Activated CD4-positive, alpha-beta T cell treated with anti-CD3 and anti-CD28 coated beads, Interleukin-2, amount 50 U/mL, for 1 hour (primary cell): ENCODE measurements at regions not wholly inside any gene's neighbourhood (a gene's known extent, or its start where the extent isn't known, plus 50 kb on each side); places are given as distances from the start of the nearest gene placed in this dataset.
"Not testable (repeated sequence)": the region's sequence is repeated elsewhere in the genome, so short reads cannot be mapped to it uniquely, and the experiment has no call there.

Experiments
- DNase-seq: peaks from one replicate; pipeline ENCODE4 v3.0.0-alpha.2; 2020

DNA sequence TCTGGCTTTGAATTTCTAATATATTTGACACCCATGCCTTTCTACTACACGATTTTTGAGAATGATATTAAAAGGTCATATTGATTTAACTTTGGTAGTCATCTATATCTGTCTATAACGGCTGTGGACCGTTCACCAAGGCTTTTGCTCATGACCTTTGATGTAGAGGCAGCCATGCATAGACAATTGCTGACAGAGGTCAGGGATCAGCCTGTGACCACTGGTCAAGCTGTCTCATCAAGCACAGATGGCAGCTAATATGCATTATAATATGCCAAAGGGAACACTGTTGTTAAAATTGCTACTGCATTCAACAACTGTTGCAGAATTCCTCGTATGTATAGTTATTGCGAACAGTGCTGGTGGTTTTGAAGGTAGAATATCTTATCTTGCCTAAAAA lies 323.9 kb upstream of the DSEL start:
- no peak for DNase-seq

DNA sequence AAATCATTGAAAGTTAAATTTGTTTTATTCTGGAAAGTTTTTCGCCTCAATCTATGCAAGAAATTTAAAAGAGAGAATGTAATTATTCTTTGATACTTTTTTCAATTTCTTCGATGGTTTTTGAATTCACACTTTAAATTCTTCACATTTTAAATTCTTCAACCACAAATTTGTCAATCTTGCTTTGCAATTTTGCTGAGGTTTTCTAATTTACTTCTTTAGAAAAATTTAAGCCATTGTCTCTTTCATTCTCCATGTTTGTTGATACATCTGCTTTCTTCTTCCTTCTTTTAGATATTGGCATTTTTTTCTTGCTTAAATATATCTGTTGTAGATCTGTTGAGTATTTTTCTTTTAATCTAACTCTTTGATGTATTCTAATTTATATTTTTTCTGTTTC lies 301.9 kb upstream of the DSEL start:
- no peak for DNase-seq

DNA sequence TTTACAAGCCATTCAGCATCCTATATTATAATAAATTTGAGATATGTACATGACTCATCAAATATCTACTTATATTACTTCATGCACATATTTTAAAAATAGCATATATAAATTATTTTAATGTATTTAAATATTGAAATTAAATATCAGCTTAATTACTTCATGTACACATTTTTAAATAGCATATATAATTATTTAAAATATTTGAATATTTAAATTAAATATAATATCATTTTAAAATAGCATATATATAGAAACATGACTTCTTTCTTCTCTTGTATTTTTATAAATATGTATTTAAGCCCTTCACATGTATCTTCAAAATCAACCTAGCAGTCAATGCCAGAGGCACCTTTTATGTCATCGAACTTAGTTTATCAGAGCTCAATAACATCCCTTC lies 298.8 kb upstream of the DSEL start:
- no peak for DNase-seq

DNA sequence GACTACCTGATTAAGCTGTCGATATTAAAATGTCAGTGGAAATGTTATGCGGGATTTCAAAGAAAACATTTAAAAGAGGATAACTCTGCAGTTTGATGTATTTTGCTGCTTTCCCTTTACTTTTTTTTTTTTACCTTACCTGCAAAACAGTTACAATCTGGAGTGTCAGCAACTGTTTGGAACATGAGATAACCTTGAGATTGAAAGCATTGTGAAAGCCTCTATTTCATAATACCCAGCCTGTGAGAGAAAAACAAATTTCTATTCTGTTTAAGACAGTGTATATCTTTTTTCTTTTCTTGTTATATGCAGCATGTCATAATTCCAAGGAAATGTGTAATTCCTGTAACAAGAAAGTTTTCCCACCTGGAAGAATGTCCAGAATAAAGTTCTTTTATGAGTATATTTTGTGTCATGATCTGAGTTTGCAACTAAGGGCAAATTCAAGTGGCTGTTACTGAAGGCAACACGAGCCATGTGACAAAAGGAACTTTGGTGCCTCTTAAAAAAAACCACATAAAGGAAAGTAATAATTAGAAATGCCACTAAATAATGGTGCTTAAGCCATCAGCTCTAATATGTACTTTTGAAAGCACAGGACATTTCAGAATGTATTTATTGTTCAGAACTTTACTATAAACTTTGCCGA lies 297.0 kb upstream of the DSEL start:
- DNase-seq, result no peak

DNA sequence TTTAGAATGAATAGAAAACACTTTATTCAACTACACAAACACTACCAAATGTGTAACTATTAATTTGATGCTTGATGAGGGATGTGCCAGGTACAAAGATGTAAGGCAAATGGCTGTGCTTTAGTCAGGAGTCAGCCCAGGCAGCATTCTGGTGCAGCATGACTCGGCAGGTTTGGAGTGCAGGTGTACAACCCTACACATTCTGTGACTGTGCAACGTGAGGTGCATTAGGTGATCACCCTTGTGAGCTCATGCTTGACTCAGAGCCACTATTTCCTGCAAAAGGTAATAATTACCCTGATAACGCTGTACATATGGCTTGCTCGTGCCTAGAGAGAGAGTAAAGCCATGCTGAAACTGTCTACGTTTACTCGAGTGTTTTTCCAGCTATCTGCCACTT lies 288.7 kb upstream of the DSEL start:
- no peak for DNase-seq

DNA sequence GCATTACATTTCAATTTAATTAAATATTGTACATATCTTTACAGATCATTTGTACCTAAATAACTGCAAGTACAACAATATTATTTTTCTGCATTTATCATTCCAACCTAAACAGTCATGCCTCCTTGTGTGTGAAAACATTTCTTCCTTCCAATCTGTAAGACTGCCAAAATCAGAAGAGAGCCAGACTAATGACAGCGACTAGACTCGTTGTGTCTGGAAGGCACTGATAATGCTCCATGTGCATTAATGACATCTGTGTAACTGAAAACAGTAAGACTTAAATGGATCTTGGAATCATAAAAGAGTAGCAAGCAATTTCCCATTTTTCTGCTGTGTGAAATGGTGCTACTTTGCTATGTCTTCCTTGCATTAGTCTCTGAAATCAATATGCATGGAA lies 278.0 kb upstream of the DSEL start:
- no peak for DNase-seq

DNA sequence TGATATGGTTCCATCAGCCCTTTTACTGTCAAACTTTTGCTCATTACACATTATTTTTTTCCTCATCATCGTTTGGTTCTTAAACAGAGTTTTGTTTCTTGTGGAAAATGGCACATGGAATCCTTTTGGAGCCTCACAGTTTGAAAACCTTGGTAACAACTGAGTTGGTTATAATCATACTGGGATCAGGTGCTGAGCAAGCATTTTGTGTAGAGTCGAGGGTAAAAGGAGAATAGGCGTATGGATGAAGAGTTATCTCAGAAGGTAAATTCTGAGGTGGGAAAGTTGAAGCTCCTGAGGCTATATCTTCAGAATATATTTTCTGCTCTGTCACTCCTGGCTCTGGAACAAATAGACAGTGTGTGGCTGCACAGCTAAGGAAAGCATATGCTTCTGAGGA lies 274.0 kb upstream of the DSEL start:
- no peak for DNase-seq

DNA sequence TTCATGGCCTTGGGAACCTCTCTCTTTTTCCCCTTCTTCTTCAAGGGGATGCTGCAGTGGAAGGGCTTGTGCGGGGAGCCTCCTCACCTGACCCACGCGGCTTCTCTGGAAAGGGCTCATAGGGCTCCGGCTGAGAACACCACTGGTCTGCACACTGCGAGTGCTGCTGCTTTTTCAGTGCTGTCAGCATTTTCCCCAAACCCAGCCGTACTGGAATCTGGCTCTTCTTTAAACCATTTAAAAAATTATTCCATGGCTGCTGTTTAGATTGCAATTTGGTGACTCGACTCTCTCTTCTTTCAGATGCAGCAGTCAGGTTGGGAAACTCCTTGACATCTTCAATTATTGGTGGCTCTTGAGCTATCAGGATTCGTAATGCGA lies 272.6 kb upstream of the DSEL start:
- no peak for DNase-seq

DNA sequence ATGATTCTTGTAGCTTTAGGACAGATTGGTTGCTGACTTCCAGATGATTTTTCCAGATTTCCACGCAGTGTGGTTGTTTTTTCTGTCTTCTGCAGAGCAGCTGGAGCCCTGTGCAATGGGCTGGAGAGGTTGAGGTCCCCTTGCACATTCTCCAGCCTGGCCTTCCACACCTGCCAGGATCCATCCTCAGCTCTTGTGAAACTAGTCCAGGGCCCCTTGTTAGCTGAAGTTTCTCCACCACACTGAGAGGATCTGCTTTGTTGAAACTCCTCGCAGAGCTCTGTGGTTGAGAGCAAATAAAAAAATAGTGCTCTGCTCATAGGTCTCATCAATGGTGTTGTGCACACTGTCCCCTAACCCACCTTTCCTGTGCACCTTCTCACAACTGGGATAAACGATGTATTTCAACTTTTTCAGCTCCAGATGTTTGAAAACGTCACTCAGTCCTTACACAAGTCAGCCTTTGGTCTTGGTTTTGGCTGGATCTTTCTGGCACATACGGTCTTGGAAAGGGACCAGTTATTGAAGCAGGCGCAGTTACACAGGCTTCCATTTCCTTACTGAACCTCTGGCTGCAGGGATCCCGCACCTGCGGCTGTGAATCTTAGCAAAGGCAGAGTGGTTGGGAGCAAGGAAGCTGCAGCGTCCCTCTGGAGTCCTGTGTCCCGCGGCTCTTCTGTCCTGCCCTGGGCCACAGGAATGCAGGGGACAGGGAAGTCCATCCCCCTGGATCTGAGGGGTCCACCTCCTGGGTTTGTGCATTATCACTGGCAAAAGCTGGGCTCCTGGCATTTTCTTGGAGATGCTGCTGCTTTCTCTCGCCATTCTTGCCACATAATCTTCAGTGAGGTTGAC lies 272.0 kb upstream of the DSEL start:
- DNase-seq, result no peak

DNA sequence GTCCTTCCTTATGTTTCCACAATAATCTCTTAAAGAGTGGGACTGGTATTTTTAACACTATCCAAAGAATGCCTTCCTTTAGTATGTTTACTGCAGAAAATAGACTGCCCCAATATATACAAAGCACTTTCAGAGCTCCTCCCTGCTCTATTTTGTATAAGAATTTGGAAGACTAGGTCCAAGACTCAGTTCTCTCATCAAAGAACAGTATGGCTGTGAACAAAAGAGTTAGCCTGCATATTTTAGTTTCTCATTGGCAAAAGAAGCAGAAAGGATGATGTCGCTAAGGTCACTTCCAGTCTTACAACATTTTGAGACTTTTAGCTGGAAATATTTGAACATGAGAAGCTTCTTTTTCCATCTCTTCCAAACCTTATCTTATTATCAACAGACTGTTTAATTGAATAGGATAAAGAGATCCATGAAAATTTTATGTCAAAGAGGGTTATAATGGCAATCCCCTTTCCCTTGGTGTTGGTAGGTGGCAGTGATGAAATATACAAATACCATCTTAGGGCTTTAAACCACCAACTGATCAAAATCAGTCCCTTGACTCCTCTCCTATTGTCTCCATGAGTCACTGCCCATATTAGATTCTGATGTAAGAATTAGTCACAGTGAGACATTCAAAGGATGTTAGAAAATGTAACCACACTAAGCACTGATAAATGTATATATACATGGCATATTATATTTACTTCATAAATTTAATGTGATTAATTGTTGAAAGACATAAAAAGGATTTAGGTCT lies 266.9 kb upstream of the DSEL start:
- DNase-seq, result no peak

DNA sequence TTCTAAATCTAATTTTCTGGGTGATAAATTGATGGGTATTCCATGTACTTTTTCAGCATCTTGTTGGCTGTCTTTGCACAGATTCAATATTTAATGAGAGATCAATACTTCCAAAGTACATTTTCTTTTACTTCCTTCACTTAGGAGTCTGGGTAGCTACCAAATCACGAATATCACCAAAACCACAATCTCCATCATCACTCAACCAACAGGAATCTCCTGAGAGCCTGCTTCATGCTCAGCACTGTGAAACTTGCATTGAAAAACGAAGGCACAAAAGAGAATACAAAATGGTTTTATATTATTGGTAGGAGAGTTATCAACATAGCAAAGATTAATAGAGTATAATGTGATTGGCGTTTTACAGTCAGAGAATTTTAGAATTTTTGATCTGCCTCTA lies 261.5 kb upstream of the DSEL start:
- DNase-seq, result no peak

DNA sequence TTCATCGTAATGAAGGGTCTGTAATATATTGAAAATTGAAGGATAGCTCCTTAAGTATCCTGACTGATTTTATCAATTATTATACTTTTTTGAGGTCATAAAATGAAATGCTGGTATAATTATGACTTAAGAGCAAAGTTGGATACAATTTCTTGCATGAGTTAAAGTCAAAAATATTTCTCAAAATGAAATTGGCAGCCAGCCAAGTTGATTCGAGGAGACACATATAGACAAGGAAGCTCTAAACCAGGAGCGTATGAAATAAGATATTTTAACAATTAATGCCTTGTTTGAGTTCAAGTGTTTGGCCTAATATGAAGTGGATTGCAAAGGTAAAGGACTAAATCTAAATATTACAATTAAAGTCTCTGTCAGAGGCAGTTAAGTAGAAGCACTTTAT lies 260.4 kb upstream of the DSEL start:
- DNase-seq, result no peak

DNA sequence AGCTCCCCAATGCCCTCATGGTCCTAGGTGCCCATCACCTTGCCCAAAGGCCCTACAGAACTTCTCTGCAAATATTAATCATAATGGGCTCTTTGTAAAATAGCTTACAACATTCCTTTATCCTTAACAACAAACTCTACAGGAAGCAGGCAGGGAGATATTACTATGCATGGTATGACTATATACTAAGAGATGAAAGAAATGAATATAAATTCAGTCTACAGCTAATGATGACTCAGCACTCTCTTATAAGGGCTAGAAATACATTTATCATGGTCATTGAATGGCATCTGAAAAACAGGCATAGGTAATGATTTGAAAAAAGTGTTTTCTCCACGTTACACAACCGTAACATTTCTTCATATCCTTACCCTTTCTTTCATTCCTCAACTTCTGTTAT lies 254.8 kb upstream of the DSEL start:
- DNase-seq, result no peak

DNA sequence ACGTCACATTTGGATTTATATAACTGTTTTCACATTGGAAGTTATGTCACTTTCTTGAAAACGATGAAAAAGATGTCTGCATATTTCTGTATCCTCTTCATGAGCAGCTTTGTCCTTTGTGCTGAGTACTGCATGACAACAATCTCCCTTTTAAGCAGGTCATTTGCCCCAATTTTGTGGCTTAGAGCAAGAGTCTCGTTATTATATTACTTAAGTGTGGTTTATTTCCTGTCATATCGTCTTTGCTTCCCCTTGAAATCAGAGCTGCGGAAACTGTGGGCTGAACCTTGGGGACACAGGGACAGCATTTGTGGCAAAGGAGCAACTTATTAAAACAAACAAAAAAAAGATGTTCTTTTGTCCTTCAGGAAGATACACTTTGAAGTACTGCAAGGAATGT lies 254.0 kb upstream of the DSEL start:
- DNase-seq, result no peak

DNA sequence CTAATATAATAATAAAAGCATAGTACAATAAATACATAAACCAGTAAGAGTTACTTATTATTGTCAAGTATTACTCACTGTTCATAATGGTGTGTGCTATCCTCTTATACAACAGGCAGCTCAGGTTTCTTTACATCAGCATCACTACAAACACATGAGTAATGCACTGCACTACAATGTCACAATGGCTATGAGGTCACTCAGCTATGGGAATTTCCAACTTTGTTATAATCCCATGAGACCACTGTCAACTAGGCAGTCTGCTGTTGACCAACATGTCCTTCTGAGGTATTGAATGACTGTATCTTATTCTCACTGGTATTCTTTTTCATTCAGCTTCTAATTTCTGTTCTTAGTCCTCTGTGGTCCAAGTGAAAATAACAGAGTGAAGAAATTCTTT lies 250.4 kb upstream of the DSEL start:
- no peak for DNase-seq

DNA sequence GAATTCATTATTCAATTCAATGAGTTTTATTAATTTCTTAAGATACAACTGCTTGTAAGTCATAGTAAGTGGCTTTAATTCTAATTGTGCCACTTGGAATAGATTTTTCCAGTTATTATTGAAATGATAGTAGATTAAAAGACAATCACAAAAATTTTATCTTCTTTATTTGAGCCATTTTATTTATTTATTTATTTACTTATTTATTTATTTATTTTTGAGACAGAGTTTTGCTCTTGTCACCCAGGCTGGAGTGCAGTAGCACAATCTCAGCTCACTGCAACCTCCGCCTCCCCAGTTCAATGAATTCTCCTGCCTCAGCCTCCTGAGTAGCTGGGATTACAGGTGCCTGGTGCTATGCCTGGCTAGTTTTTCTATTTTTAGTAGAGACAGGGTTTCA lies 235.7 kb upstream of the DSEL start:
- not testable (repeated sequence) for DNase-seq

DNA sequence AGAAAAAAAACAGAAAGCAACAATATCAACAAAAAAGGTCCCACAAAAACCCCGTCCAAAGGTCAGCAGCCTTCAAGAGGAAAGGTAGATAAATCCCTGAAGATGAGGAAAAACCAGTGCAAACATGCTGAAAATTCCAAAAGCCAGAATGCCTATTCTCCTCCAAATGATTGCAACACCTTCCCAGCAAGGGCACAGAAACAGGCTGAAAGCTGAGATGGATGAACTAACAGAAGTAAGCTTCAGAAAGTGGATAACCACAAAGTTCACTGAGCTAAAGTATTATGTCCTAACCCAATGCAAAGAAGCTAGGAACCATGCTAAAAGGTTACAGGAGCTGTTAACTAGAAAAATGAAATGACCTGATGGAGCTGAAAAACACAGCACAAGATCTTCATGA lies 226.4 kb upstream of the DSEL start:
- DNase-seq, result no peak

DNA sequence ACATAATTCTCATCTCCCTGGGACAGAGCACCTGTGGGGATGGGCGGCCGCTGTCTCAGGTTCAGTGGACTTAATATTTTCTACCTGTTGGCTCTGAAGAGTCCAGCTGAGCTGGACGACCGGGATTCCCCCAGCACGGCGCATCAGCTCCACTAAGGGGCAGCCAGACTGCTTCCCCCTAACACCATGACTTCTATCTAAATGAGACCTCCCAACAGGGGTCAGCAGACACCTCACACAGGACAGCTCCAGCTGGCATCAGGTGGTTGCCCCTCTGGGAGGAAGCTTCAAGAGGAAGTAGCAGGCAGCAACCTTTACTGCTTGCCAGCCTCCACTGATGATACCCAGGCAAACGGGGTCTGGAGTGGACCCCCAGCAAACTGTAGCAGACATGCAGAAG lies 226.0 kb upstream of the DSEL start:
- DNase-seq, result no peak

DNA sequence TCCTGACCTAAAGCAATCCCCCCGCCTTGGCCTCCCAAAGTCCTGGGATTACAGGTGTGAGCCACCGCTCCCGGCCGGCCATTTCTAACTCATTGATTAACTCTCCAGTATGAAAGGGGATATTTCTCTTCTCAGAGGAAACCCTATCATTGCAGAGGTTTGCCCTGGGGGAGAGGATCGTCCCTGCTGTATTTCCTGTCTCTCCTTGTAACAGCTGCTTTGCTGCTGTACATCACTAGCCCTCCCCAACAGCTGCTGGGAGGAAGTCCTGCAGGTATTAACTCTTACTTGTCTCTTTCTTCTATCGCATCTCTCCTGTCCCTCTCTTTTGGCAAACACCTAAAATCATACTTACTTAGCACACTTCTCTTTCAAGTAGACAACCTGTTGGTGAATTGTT lies 219.0 kb upstream of the DSEL start:
- no peak for DNase-seq

DNA sequence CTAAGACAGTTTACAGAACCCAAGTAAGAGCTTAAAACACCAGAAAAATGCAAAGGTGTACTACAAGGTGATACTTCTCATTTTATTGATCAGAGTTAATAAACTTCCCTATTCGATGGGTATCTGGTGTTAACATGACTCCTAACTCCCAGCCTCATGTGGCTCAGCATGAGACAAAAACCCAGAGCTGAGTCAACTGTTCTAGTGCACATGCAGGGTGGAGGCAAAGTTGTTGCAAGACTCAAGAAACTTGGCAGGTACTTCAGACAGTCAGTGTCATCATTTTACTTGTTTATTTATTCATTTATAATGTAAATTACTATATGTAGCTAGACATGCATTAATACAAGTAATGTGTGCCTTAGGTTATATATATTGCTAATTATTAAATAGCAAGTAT lies 216.6 kb upstream of the DSEL start:
- DNase-seq, result no peak

DNA sequence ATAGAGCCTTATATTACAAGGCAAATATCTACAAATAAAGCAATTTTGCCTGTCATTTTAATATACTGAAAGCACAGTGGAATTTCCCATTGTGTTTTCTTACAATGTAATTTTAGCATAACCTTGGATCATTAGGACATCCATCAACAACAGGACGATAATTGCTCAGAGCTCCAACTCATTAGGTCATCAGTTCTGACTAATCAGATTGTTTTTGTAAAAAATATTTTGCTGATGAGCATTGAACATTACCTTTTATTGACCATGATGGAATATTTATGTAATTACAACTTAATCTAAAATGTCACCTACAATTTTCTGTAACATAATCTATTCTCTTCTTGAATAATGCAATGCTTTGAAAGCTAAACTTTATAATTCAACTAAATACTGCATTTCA lies 215.3 kb upstream of the DSEL start:
- no peak for DNase-seq

DNA sequence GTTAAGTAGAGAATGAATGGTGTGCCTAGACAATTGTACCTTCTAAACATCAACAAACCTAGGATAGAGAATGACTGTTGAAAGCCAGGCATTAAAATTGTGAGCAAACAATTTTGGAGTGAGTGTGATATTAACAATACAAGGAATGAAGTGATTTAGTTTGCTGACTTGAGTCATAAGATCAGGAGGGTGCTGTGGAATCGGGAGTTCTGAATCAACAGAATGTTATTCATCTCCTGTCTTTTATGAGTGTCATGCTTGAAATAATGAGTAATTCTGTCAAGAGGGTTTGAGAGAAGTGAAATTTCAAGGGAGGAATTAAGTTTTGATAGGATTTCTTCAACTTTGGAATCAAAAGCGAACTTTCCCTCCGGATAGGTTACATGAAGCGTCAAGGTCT lies 214.4 kb upstream of the DSEL start:
- DNase-seq, result no peak

DNA sequence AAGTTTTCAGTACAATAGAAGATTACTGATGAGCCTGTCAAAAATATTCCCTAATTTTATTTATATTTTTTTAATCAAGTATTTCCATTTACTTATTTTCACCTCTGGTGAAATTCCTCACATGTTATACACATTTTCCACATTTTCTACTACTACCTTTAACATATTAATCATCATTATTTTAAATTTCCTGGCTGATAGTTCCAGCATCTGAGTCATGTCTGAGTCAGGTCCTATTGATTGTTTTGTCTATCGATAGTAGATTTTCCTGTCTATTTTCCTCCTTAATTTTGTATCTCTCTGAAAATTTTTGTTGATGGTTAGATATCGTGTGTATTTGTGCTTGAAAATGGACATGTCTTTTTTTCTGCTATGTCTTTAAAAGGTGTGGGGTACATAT lies 211.8 kb upstream of the DSEL start:
- no peak for DNase-seq

DNA sequence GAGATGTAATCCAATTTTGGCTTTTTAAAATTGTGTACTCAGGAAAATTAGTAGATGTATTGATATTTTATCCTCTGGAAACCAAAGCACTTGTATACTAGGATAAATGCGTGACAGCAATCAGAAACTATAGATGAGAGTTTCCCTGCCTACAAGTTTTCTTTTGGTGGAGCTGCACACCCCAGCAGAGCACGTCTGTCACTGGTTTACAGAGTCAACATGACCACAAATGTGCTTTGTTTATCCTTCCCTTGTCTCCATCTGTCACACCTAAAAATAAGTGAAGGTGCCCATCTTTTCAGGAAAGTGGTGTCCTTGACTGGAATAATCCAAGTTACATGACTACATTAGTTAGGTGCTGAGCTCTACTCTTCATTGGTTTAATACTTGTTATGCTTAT lies 210.4 kb upstream of the DSEL start:
- DNase-seq, result no peak
